ENCODE measurements at regions not wholly inside any gene's neighbourhood (a gene's known extent, or its start where the extent isn't known, plus 50 kb on each side); places are given as distances from the start of the nearest gene placed in this dataset.

GRCh38 chr6:79150733-79151132, 72.7 kb upstream of the PHIP start:
- in situ Hi-C loops (cut with MboI; ENCODE audit: low sequenced_read_pairs in 4 of 4) (no loop called here), intact Hi-C loops (cut with DNase I; ENCODE audit: low total_unique reads) (loop anchor here (5.0 kb wide), 1 partner anchor 73 kb away; the partner anchor contains the start of gene PHIP)
- no peak for ATAC-seq
- H3K9me3 ChIP-seq: no peaks in the 10 kb centered on the region
- TF ChIP-seq POLR2A (IDR thresholded peaks at IDR 0.05): no peak
- TF ChIP-seq, protein P1, sequence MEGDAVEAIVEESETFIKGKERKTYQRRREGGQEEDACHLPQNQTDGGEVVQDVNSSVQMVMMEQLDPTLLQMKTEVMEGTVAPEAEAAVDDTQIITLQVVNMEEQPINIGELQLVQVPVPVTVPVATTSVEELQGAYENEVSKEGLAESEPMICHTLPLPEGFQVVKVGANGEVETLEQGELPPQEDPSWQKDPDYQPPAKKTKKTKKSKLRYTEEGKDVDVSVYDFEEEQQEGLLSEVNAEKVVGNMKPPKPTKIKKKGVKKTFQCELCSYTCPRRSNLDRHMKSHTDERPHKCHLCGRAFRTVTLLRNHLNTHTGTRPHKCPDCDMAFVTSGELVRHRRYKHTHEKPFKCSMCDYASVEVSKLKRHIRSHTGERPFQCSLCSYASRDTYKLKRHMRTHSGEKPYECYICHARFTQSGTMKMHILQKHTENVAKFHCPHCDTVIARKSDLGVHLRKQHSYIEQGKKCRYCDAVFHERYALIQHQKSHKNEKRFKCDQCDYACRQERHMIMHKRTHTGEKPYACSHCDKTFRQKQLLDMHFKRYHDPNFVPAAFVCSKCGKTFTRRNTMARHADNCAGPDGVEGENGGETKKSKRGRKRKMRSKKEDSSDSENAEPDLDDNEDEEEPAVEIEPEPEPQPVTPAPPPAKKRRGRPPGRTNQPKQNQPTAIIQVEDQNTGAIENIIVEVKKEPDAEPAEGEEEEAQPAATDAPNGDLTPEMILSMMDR (IDR thresholded peaks at IDR 0.05 in 4 of 5, conservative IDR thresholded peaks at IDR 0.05 in 1 of 5): no peak
- H3K36me3 ChIP-seq: no peaks in the 10 kb centered on the region
- H3K27me3 ChIP-seq: no peaks in the 10 kb centered on the region
- no peak for DNase-seq
- no peak overlapping the region for H3K4me3 ChIP-seq
- H3K27ac ChIP-seq: no peak overlapping the region
- H3K4me1 ChIP-seq: peaks cover 3 to 7% of the 10 kb centered on the region in 2 donors

DNA sequence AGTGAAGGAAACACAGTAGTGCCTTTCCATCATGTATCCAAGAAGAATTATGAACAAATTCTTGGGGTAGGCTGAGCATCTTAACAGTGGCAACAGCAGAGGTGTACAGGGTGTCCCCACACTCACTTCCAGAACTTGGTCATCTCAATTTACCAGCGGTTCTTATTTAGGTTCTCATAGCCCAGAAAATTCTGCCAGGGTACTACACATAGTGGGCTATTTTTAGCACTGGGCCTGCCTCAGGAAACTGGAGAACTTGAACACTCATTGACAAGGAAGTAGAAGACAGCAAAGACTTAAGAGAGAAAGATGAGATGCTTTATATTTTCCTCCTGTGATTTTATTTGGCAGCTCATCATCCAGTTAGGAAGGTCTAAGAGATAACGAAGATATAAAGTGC, 71.8 kb upstream of the PHIP start:
- no peaks in the 10 kb centered on the region for H3K36me3 ChIP-seq
- in situ Hi-C loops (cut with MboI; ENCODE audit: low sequenced_read_pairs in 4 of 4) (no loop called here), intact Hi-C loops (cut with DNase I; ENCODE audit: low total_unique reads) (loop anchor here (5.0 kb wide), 1 partner anchor 73 kb away; the partner anchor contains the start of gene PHIP)
- peaks cover 3 to 7% of the 10 kb centered on the region in 2 donors for H3K4me1 ChIP-seq
- no peak overlapping the region for H3K4me3 ChIP-seq
- ATAC-seq (peak; percentile 92 to 99), DNase-seq (peak; percentile 25 to 50)
- no peaks in the 10 kb centered on the region for H3K27me3 ChIP-seq
- H3K27ac ChIP-seq: peak overlapping the region; percentile 11 to 70 (median 57)
- no peak for TF ChIP-seq POLR2A (IDR thresholded peaks at IDR 0.05)
- TF ChIP-seq, protein P1 (IDR thresholded peaks at IDR 0.05 in 4 of 5, conservative IDR thresholded peaks at IDR 0.05 in 1 of 5): no peak
- H3K9me3 ChIP-seq: no peaks in the 10 kb centered on the region

DNA sequence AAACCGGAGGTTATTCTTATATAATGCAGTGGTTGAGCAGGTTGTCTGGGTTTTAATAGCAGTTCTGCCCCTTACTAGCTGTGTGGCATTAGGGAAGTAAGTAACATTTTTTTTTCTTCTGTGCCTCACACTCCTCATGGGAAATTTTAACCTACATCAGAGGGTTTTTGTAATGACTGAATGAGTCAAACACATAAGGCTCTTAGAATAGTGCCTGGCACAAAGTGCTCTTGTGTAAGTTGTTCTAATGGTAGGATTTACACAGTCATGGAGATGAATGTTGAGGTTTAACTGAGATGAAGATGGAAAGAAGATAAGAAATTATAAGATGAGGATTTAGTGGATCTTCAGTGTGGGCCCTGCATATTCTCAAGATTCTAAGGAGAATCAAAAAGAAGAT, 68.4 kb upstream of the PHIP start:
- Histone ChIP-seq H3K36me3 (no peaks in the 10 kb centered on the region), H3K9me3 (no peaks in the 10 kb centered on the region), H3K27ac (no peak overlapping the region), H3K4me1 (peaks cover 3 to 7% of the 10 kb centered on the region in 2 donors), H3K27me3 (no peaks in the 10 kb centered on the region), H3K4me3 (no peak overlapping the region)
- in situ Hi-C loops (cut with MboI; ENCODE audit: low sequenced_read_pairs in 4 of 4): no loop called here
- TF ChIP-seq, protein P1 (IDR thresholded peaks at IDR 0.05 in 4 of 5, conservative IDR thresholded peaks at IDR 0.05 in 1 of 5): no peak
- no peak for TF ChIP-seq POLR2A (IDR thresholded peaks at IDR 0.05)
- DNase-seq: no peak
- intact Hi-C loops (cut with DNase I; ENCODE audit: low total_unique reads): no loop called here
- no peak for ATAC-seq

DNA sequence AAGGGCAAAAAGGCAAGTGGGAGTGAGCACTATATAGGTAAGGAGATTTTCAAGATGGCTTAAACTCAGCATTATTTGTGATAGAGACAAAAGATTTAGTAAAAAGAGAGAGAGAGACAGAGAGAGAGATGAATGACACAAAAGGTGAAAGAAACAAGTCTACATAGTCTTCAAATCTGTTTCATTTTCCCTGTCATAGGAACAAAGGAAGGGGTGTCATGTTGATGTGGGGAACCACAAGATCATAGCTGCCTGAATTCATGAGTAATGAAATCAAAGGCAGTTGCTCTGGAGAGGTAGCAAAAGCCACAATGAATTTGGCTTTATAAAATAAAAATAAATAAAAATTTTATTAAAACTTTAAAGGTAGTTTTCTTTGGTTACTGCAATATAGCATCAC, 67.2 kb upstream of the PHIP start:
- H3K9me3 ChIP-seq: no peaks in the 10 kb centered on the region
- ATAC-seq: no peak
- TF ChIP-seq POLR2A (IDR thresholded peaks at IDR 0.05): no peak
- TF ChIP-seq, protein P1 (IDR thresholded peaks at IDR 0.05 in 4 of 5, conservative IDR thresholded peaks at IDR 0.05 in 1 of 5): no peak
- in situ Hi-C loops (cut with MboI; ENCODE audit: low sequenced_read_pairs in 4 of 4) (no loop called here), intact Hi-C loops (cut with DNase I; ENCODE audit: low total_unique reads) (no loop called here)
- DNase-seq: no peak
- H3K4me1 ChIP-seq: peaks cover 3 to 6% of the 10 kb centered on the region in 2 donors
- no peaks in the 10 kb centered on the region for H3K27me3 ChIP-seq
- no peak overlapping the region for H3K4me3 ChIP-seq
- H3K36me3 ChIP-seq: no peaks in the 10 kb centered on the region
- H3K27ac ChIP-seq: no peak overlapping the region

DNA sequence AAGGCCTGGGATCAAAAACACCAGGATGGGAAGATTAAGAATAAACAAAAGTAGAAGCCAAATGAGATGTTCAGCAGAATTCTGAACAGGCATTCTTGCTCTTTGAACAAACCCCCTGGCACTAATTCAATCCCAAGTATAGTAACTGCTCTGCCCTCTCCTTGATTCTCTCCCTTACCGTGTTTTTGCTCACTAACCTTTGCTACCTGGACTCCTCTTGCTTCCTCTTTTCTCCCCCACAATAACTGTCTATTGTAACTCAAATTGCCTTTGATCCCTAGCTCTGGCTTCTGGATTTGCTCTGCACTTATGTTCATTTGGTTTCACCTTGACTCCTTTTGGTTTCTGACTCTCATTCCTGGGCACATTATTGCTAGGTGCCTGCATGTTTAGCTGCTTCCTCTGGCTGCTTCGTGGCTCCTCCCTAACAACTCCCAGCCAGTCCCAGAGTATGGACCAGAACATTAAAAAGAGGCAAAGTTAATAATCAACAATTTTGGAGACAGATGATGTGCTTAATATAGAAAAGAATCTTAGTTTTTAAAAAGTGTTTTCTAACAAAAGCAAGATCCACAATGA, 65.4 kb upstream of the PHIP start:
- no peak overlapping the region for H3K27ac ChIP-seq
- TF ChIP-seq, protein P1 (IDR thresholded peaks at IDR 0.05 in 4 of 5, conservative IDR thresholded peaks at IDR 0.05 in 1 of 5): no peak
- no peak for TF ChIP-seq POLR2A (IDR thresholded peaks at IDR 0.05)
- in situ Hi-C loops (cut with MboI; ENCODE audit: low sequenced_read_pairs in 4 of 4): no loop called here
- H3K9me3 ChIP-seq: no peaks in the 10 kb centered on the region
- H3K27me3 ChIP-seq: no peaks in the 10 kb centered on the region
- intact Hi-C loops (cut with DNase I; ENCODE audit: low total_unique reads): no loop called here
- H3K4me1 ChIP-seq: no peaks in the 10 kb centered on the region
- ATAC-seq (no peak), DNase-seq (no peak)
- no peak overlapping the region for H3K4me3 ChIP-seq
- no peaks in the 10 kb centered on the region for H3K36me3 ChIP-seq
